OCI-LY1 (cell line): ENCODE measurements at regions not wholly inside any gene's neighbourhood (a gene's known extent, or its start where the extent isn't known, plus 50 kb on each side); places are given as distances from the start of the nearest gene placed in this dataset.

ENCODE experiments used
- EZH2 ChIP-seq: fragments of 200-600 bp; sonication (generic), shearing (Covaris generic); IDR thresholded peaks from 2 replicates; pipeline ENCODE4 v1.8.0; 2017; ENCODE audit warnings: borderline replicate concordance, mixed run types, mild to moderate bottlenecking, antibody characterized with exemption, low read length, moderate library complexity, mixed read lengths
- TF ChIP-seq, protein P1 (sequence below): fragments of 200-600 bp; sonication (generic), shearing (Covaris generic); IDR thresholded peaks from 2 replicates; pipeline ENCODE4 v1.5.1; 2017; ENCODE audit warnings: mild to moderate bottlenecking, antibody characterized with exemption, low read length, moderate library complexity, mixed read lengths

DNA sequence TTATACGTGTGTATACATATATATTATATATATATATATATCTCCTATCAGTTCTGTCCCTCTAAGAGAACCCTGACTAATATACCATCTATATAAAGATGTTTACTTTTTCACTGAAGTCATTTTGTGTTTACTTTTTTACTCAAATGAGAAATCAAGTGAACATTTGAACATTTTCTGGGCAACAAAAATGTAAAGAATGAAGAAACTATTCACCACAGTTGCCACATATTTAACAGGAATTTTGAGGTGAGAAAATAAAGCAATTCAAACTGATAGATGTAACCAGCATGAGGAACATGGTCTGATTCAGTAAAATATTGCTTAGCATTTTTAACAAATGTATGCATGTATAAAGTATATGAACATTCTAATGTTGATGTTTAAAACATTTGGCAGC, 299.2 kb upstream of the KLHL1 start:
- TF ChIP-seq, protein P1, sequence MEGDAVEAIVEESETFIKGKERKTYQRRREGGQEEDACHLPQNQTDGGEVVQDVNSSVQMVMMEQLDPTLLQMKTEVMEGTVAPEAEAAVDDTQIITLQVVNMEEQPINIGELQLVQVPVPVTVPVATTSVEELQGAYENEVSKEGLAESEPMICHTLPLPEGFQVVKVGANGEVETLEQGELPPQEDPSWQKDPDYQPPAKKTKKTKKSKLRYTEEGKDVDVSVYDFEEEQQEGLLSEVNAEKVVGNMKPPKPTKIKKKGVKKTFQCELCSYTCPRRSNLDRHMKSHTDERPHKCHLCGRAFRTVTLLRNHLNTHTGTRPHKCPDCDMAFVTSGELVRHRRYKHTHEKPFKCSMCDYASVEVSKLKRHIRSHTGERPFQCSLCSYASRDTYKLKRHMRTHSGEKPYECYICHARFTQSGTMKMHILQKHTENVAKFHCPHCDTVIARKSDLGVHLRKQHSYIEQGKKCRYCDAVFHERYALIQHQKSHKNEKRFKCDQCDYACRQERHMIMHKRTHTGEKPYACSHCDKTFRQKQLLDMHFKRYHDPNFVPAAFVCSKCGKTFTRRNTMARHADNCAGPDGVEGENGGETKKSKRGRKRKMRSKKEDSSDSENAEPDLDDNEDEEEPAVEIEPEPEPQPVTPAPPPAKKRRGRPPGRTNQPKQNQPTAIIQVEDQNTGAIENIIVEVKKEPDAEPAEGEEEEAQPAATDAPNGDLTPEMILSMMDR, result no peak
- TF ChIP-seq EZH2, result no peak
